A673 (cell line): ENCODE measurements at regions not wholly inside any gene's neighbourhood (a gene's known extent, or its start where the extent isn't known, plus 50 kb on each side); places are given as distances from the start of the nearest gene placed in this dataset.
"Not testable (repeated sequence)": the region's sequence is repeated elsewhere in the genome, so short reads cannot be mapped to it uniquely, and the experiment has no call there.

Experiments
- BruUV-seq: library from RNA; stranded (reverse); fragments of 400-500 nt; replicated peaks from 2 replicates; lab custom pipeline; 2021; lab: Mats Ljungman, UMichigan
- CTCF ChIA-PET: fragments of 300-600 bp; sonication (Branson Sonifier 250); formaldehyde crosslinking; loops from one replicate; lab custom pipeline; 2022; ENCODE audit warnings: antibody characterized with exemption; lab: Charles Lee
- POLR2A ChIA-PET: fragments of 300-600 bp; sonication (Branson Sonifier 250); formaldehyde crosslinking; loops from one replicate; lab custom pipeline; 2022; ENCODE audit warnings: antibody characterized with exemption; ENCODE audit not compliant: low non-redundant PET; lab: Charles Lee
- DNase-seq: peaks from one replicate; pipeline ENCODE4 v3.0.0-alpha.2; 2015; ENCODE audit warnings: low spot score
- H3K27ac ChIP-seq: fragments of 200-600 bp; sonication (generic); 2 replicates; pipeline ENCODE4 v1.5.1; 2016; ENCODE audit warnings: mixed run types, low read depth, mild to moderate bottlenecking, mixed read lengths, antibody characterized with exemption, low read length; ENCODE audit not compliant: poor library complexity, severe bottlenecking
- H3K27me3 ChIP-seq: fragments of 200-600 bp; sonication (generic); replicated peaks from 2 replicates; pipeline ENCODE4 v1.6.1; 2017; ENCODE audit warnings: mixed run types, low read depth, mild to moderate bottlenecking, mixed read lengths, antibody characterized with exemption, low read length; ENCODE audit not compliant: insufficient read depth, poor library complexity
- H3K36me3 ChIP-seq: fragments of 200-600 bp; sonication (generic); 2 replicates; pipeline ENCODE4 v1.6.1; 2016; ENCODE audit warnings: mixed run types, mild to moderate bottlenecking, mixed read lengths, antibody characterized with exemption, low read length; ENCODE audit not compliant: insufficient read depth, poor library complexity, severe bottlenecking
- H3K4me1 ChIP-seq: fragments of 200-600 bp; sonication (generic); 2 replicates; pipeline ENCODE4 v1.6.1; 2017; ENCODE audit warnings: mixed run types, mild to moderate bottlenecking, mixed read lengths, antibody characterized with exemption, low read length; ENCODE audit not compliant: insufficient read depth, poor library complexity, severe bottlenecking
- H3K4me3 ChIP-seq: fragments of 200-600 bp; sonication (generic); 2 replicates; pipeline ENCODE4 v1.5.1; 2016; ENCODE audit warnings: low read depth, mixed run types, mild to moderate bottlenecking, mixed read lengths, low read length; ENCODE audit not compliant: poor library complexity, severe bottlenecking
- H3K9me3 ChIP-seq: fragments of 200-600 bp; sonication (generic); 2 replicates; pipeline ENCODE4 v1.6.1; 2016; ENCODE audit warnings: mixed run types, low read depth, mild to moderate bottlenecking, mixed read lengths, antibody characterized with exemption, low read length; ENCODE audit not compliant: poor library complexity, severe bottlenecking
- EZH2 ChIP-seq: fragments of 200-600 bp; sonication (generic); IDR thresholded peaks from 2 replicates; pipeline ENCODE4 v1.6.1; 2017; ENCODE audit warnings: borderline replicate concordance, low read depth, mild to moderate bottlenecking, mixed read lengths, antibody characterized with exemption, low read length; ENCODE audit not compliant: poor library complexity, severe bottlenecking
- intact Hi-C: fragments of 100-400 bp; cut with micrococcal nuclease; formaldehyde crosslinking; loops from one replicate; pipeline ENCODE4 v1.10.0; 2022; ENCODE audit not compliant: unreplicated experiment
- TF ChIP-seq, protein P1 (sequence below): fragments of 300-800, 200-600 bp; sonication (generic); conservative IDR thresholded peaks from 2 replicates; pipeline ENCODE4 v1.5.1; 2017; ENCODE audit warnings: low read depth, mild to moderate bottlenecking, antibody characterized with exemption, low read length, moderate library complexity, mixed read lengths

DNA sequence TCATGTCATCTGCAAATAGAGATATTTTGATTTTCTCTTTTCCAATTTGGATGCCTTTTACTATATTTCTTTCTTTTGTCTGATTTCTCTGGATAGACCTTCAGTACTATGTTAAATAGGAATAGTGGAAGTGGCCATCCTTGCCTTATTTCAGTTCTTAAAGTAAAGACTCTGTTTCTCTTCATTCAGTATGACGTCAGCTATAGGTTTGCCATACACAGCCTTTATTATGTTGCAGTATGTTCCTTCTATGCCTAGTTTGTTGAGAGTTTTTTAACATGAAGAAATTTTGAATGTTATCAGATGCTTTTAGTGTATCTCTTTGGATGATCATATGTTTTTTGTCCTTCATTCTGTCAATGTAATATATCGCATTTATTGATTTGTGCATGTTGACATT lies 566.7 kb upstream of the ROBO1 start:
- H3K27me3 ChIP-seq: no peaks in the 10 kb centered on the region
- no peaks in the 10 kb centered on the region for H3K36me3 ChIP-seq
- no TSS peak for BruUV-seq
- no peaks in the 10 kb centered on the region for H3K9me3 ChIP-seq
- H3K27ac ChIP-seq: no peak overlapping the region
- intact Hi-C loops: no loop called here
- POLR2A ChIA-PET: no interaction called here
- H3K4me1 ChIP-seq: no peaks in the 10 kb centered on the region
- no peak overlapping the region for H3K4me3 ChIP-seq
- TF ChIP-seq, protein P1, sequence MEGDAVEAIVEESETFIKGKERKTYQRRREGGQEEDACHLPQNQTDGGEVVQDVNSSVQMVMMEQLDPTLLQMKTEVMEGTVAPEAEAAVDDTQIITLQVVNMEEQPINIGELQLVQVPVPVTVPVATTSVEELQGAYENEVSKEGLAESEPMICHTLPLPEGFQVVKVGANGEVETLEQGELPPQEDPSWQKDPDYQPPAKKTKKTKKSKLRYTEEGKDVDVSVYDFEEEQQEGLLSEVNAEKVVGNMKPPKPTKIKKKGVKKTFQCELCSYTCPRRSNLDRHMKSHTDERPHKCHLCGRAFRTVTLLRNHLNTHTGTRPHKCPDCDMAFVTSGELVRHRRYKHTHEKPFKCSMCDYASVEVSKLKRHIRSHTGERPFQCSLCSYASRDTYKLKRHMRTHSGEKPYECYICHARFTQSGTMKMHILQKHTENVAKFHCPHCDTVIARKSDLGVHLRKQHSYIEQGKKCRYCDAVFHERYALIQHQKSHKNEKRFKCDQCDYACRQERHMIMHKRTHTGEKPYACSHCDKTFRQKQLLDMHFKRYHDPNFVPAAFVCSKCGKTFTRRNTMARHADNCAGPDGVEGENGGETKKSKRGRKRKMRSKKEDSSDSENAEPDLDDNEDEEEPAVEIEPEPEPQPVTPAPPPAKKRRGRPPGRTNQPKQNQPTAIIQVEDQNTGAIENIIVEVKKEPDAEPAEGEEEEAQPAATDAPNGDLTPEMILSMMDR: no peak
- no peak for TF ChIP-seq EZH2
- DNase-seq: no peak
- CTCF ChIA-PET: no interaction called here

DNA sequence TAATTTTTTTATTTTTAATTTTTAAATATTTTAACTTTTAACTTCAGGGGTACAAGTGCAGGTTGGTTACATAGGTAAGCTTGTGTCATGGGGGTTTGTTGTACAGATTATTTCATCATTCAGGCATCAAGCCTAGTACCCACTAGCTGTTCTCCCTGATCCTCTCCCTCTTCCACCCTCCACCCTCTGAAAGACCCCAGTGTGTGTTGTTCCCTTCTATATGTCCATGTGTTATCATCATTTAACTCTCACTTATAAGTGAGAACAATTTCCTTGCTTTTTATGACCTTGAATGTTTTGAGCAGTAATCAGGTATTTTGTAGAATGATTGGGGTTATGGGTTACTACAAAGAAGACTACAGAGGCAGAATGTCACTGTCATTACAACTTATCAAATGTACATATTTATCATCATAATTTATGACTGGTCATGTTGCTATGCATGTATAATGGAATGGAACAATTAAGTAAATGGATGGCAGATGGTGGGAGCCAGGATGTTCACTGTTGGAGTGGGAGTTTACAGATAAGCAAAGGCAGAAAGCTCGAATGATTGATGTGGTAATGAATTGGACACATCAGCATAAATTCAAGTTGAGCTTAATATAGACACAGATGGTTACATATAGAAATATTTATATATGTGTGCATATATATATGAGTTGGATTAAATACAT lies 563.8 kb upstream of the ROBO1 start:
- no peak overlapping the region for H3K27ac ChIP-seq
- CTCF ChIA-PET: no interaction called here
- no TSS peak for BruUV-seq
- no peaks in the 10 kb centered on the region for H3K36me3 ChIP-seq
- TF ChIP-seq EZH2: no peak
- TF ChIP-seq, protein P1: no peak
- intact Hi-C loops: no loop called here
- peak; percentile 39 for DNase-seq
- H3K27me3 ChIP-seq: no peaks in the 10 kb centered on the region
- no peak overlapping the region for H3K4me3 ChIP-seq
- H3K4me1 ChIP-seq: no peaks in the 10 kb centered on the region
- H3K9me3 ChIP-seq: no peaks in the 10 kb centered on the region
- POLR2A ChIA-PET: no interaction called here

DNA sequence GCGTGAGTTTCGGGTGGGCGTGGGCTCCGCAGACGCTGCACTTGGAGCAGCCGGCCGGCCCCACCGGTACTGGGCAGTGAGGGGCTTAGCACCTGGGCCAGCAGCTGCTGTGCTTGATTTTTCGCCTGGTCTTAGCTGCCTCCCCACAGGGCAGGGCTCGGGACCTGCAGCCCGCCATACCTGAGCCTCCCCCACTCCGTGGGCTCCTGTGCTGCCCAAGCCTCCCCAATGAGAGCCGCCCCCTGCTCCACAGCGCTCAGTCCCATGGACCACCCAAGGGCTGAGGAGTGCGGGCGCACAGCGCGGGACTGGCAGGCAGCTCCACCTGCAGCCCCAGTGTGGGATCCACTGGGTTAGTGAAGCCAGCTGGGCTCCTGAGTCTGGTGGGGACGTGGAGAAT lies 546.7 kb upstream of the ROBO1 start:
- H3K4me1 ChIP-seq, H3K9me3 ChIP-seq, BruUV-seq, H3K27ac ChIP-seq, H3K4me3 ChIP-seq, H3K27me3 ChIP-seq, H3K36me3 ChIP-seq, POLR2A ChIA-PET, intact Hi-C loops, CTCF ChIA-PET, DNase-seq: not testable (repeated sequence)

DNA sequence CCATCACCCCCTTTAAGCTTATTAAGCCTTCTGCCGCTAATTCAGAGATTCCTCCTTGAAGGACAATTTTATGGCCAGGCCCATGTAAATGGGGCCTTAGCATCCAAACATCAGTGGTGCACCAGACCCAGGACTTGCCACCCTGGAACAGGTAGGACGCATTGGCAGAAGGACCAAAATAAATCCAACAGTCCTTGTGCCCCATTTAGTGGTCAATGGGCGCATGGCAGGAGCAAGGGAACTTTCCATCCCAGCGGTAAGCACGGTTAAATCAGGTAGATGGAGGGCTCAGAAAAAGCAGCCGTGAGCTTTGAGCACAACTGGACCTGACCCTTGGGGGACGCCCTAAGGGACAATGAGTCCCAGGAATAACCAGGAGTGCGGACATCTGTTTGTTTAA lies 540.8 kb upstream of the ROBO1 start:
- DNase-seq: no peak
- Histone ChIP-seq H3K4me3 (no peak overlapping the region), H3K36me3 (no peaks in the 10 kb centered on the region), H3K27ac (no peak overlapping the region), H3K27me3 (no peaks in the 10 kb centered on the region), H3K9me3 (no peaks in the 10 kb centered on the region), H3K4me1 (no peaks in the 10 kb centered on the region)
- BruUV-seq: no TSS peak
- POLR2A ChIA-PET: no interaction called here
- TF ChIP-seq, protein P1: no peak
- TF ChIP-seq EZH2: no peak
- CTCF ChIA-PET: no interaction called here
- intact Hi-C loops: no loop called here
